ENCODE measurements at regions not wholly inside any gene's neighbourhood (a gene's known extent, or its start where the extent isn't known, plus 50 kb on each side); places are given as distances from the start of the nearest gene placed in this dataset.

GRCh38 chr10:133032976-133033741 is 54.6 kb upstream of the ADGRA1 start:
- Histone ChIP-seq H3K9me3 (no peaks in the 10 kb centered on the region), H3K27me3 (no peaks in the 10 kb centered on the region), H3K27ac (no peak overlapping the region), H3K36me3 (no peaks in the 10 kb centered on the region), H3K4me1 (ENCODE audit: insufficient read depth) (no peaks in the 10 kb centered on the region), H3K4me3 (no peak overlapping the region)
- 81 to 82% (median 81%) methylated on average over 20 of the region's 20 CpGs for WGBS, 3 donors
- DNase-seq, result no peak
- TF ChIP-seq POLR2A (IDR thresholded peaks at IDR 0.05), result no peak
- no peak for TF ChIP-seq CTCF (IDR thresholded peaks at IDR 0.05)
- no peak for TF ChIP-seq EP300 (IDR thresholded peaks at IDR 0.05)
- intact Hi-C loops (cut with DNase I), result no loop called here

- 92 to 96% (median 95%) methylated on average over 12 to 13 of the region's 13 CpGs for WGBS, 3 donors
- Histone ChIP-seq H3K4me1 (ENCODE audit: insufficient read depth) (no peaks in the 10 kb centered on the region), H3K27me3 (no peaks in the 10 kb centered on the region), H3K9me3 (peaks cover 0 to 3% of the 10 kb centered on the region in 2 donors), H3K4me3 (no peak overlapping the region), H3K36me3 (no peaks in the 10 kb centered on the region), H3K27ac (no peak overlapping the region)
- TF ChIP-seq CTCF (IDR thresholded peaks at IDR 0.05) (no peak), POLR2A (IDR thresholded peaks at IDR 0.05) (no peak), EP300 (IDR thresholded peaks at IDR 0.05) (no peak)
- no peak for DNase-seq
- intact Hi-C loops (cut with DNase I), result no loop called here
Measured at GRCh38 chr10:133032231-133032630, 55.5 kb upstream of the ADGRA1 start.

GRCh38 chr10:133031541-133032125 is 56.1 kb upstream of the ADGRA1 start:
- H3K36me3 ChIP-seq, result no peaks in the 10 kb centered on the region
- 80 to 84% (median 80%) methylated on average over 19 of the region's 19 CpGs for WGBS, 3 donors
- no peak for TF ChIP-seq CTCF (IDR thresholded peaks at IDR 0.05)
- peaks cover 0 to 3% of the 10 kb centered on the region in 2 donors for H3K9me3 ChIP-seq
- H3K27ac ChIP-seq, result no peak overlapping the region
- DNase-seq, result no peak
- H3K4me1 ChIP-seq (ENCODE audit: insufficient read depth), result no peaks in the 10 kb centered on the region
- H3K4me3 ChIP-seq, result no peak overlapping the region
- intact Hi-C loops (cut with DNase I), result no loop called here
- no peaks in the 10 kb centered on the region for H3K27me3 ChIP-seq

GRCh38 chr10:133030781-133031180 is 56.9 kb upstream of the ADGRA1 start:
- Histone ChIP-seq H3K4me3 (no peak overlapping the region), H3K36me3 (no peaks in the 10 kb centered on the region), H3K4me1 (ENCODE audit: insufficient read depth) (no peaks in the 10 kb centered on the region), H3K9me3 (peaks cover 0 to 3% of the 10 kb centered on the region in 2 donors), H3K27ac (no peak overlapping the region), H3K27me3 (no peaks in the 10 kb centered on the region)
- no peak for TF ChIP-seq EP300 (IDR thresholded peaks at IDR 0.05)
- WGBS, 3 donors, result 20 to 26% (median 26%) methylated on average over 28 of the region's 28 CpGs
- DNase-seq, result no peak
- intact Hi-C loops (cut with DNase I), result no loop called here

- Histone ChIP-seq H3K4me1 (ENCODE audit: insufficient read depth) (no peaks in the 10 kb centered on the region), H3K4me3 (no peak overlapping the region), H3K9me3 (peaks cover 0 to 3% of the 10 kb centered on the region in 2 donors), H3K27ac (no peak overlapping the region), H3K36me3 (no peaks in the 10 kb centered on the region), H3K27me3 (no peaks in the 10 kb centered on the region)
- WGBS, 3 donors, result 74 to 86% (median 78%) methylated on average over 17 to 23 of the region's 23 CpGs
- no peak for DNase-seq
- intact Hi-C loops (cut with DNase I), result no loop called here
- no peak for TF ChIP-seq CTCF (IDR thresholded peaks at IDR 0.05)
- TF ChIP-seq POLR2A (IDR thresholded peaks at IDR 0.05), result no peak
- no peak for TF ChIP-seq EP300 (IDR thresholded peaks at IDR 0.05)
Measured at GRCh38 chr10:133030126-133030525, 57.6 kb upstream of the ADGRA1 start.

Data from ovary (tissue), 7 donors.